ENCODE measurements at regions not wholly inside any gene's neighbourhood (a gene's known extent, or its start where the extent isn't known, plus 50 kb on each side); places are given as distances from the start of the nearest gene placed in this dataset.

- Histone ChIP-seq H3K36me3 (ENCODE audit: control insufficient read depth, low read length) (no peaks in the 10 kb centered on the region), H4K20me1 (ENCODE audit: control insufficient read depth, insufficient read depth, low read depth, low read length) (no peaks in the 10 kb centered on the region), H3F3A (ENCODE audit: control insufficient read depth, insufficient read depth) (no peaks in the 10 kb centered on the region), H3K9me2 (replicated peaks; ENCODE audit: control insufficient read depth, low read length) (no peaks in the 10 kb centered on the region), H3K4me2 (ENCODE audit: low read length) (no peak overlapping the region), H3K9me3 (ENCODE audit: control insufficient read depth, insufficient read depth, low read length) (no peaks in the 10 kb centered on the region), H3K27ac (ENCODE audit: low read depth, low read length) (no peak overlapping the region), H3K4me1 (ENCODE audit: control insufficient read depth, low read length) (no peaks in the 10 kb centered on the region), H3K79me2 (ENCODE audit: control insufficient read depth, low read length) (no peaks in the 10 kb centered on the region), H3K27me3 (ENCODE audit: control insufficient read depth, low read length) (no peaks in the 10 kb centered on the region), H3K4me3 (ENCODE audit: low read length) (no peak overlapping the region)
- TF ChIP-seq CTCF (IDR thresholded peaks at IDR 0.05; ENCODE audit: low read depth, low read length, poor library complexity, severe bottlenecking) (no peak), EZH2phosphoT487 (IDR thresholded peaks at IDR 0.05; ENCODE audit: borderline replicate concordance, low read length) (no peak)
These were observed 219.5 kb upstream of the MIR17HG start for GRCh38 chr13:91127995-91128394.

- Histone ChIP-seq H3K27ac (ENCODE audit: low read depth, low read length) (no peak overlapping the region), H3K79me2 (ENCODE audit: control insufficient read depth, low read length) (no peaks in the 10 kb centered on the region), H4K20me1 (ENCODE audit: control insufficient read depth, insufficient read depth, low read depth, low read length) (no peaks in the 10 kb centered on the region), H3K9me3 (ENCODE audit: control insufficient read depth, insufficient read depth, low read length) (no peaks in the 10 kb centered on the region), H3K36me3 (ENCODE audit: control insufficient read depth, low read length) (no peaks in the 10 kb centered on the region), H3F3A (ENCODE audit: control insufficient read depth, insufficient read depth) (no peaks in the 10 kb centered on the region), H3K9me2 (replicated peaks; ENCODE audit: control insufficient read depth, low read length) (no peaks in the 10 kb centered on the region), H3K4me1 (ENCODE audit: control insufficient read depth, low read length) (no peaks in the 10 kb centered on the region), H3K4me2 (ENCODE audit: low read length) (no peak overlapping the region), H3K4me3 (ENCODE audit: low read length) (no peak overlapping the region), H3K27me3 (ENCODE audit: control insufficient read depth, low read length) (0 out of 2 replicates have a peak, but pooled peaks cover 3% of the 10 kb centered on the region)
- TF ChIP-seq CTCF (IDR thresholded peaks at IDR 0.05; ENCODE audit: low read depth, low read length, poor library complexity, severe bottlenecking) (no peak), EZH2phosphoT487 (IDR thresholded peaks at IDR 0.05; ENCODE audit: borderline replicate concordance, low read length) (no peak)
These were observed 215.1 kb upstream of the MIR17HG start for GRCh38 chr13:91132381-91132780.

- H3K36me3 ChIP-seq (ENCODE audit: control insufficient read depth, low read length), result no peaks in the 10 kb centered on the region
- no peak overlapping the region for H3K27ac ChIP-seq (ENCODE audit: low read depth, low read length)
- no peaks in the 10 kb centered on the region for H3F3A ChIP-seq (ENCODE audit: control insufficient read depth, insufficient read depth)
- no peaks in the 10 kb centered on the region for H3K79me2 ChIP-seq (ENCODE audit: control insufficient read depth, low read length)
- H3K27me3 ChIP-seq (ENCODE audit: control insufficient read depth, low read length), result 0 out of 2 replicates have a peak, but pooled peaks cover 3% of the 10 kb centered on the region
- no peak overlapping the region for H3K4me2 ChIP-seq (ENCODE audit: low read length)
- H4K20me1 ChIP-seq (ENCODE audit: control insufficient read depth, insufficient read depth, low read depth, low read length), result no peaks in the 10 kb centered on the region
- no peaks in the 10 kb centered on the region for H3K9me2 ChIP-seq (replicated peaks; ENCODE audit: control insufficient read depth, low read length)
- no peaks in the 10 kb centered on the region for H3K4me1 ChIP-seq (ENCODE audit: control insufficient read depth, low read length)
- no peaks in the 10 kb centered on the region for H3K9me3 ChIP-seq (ENCODE audit: control insufficient read depth, insufficient read depth, low read length)
- no peak overlapping the region for H3K4me3 ChIP-seq (ENCODE audit: low read length)
- TF ChIP-seq CTCF (IDR thresholded peaks at IDR 0.05; ENCODE audit: low read depth, low read length, poor library complexity, severe bottlenecking) (no peak), EZH2phosphoT487 (IDR thresholded peaks at IDR 0.05; ENCODE audit: borderline replicate concordance, low read length) (no peak)
These were observed 214.7 kb upstream of the MIR17HG start for GRCh38 chr13:91132786-91133185.
